ENCODE measurements at regions not wholly inside any gene's neighbourhood (a gene's known extent, or its start where the extent isn't known, plus 50 kb on each side); places are given as distances from the start of the nearest gene placed in this dataset.
"Not testable (repeated sequence)": the region's sequence is repeated elsewhere in the genome, so short reads cannot be mapped to it uniquely, and the experiment has no call there.

GRCh38 chr7:113519472-113519871 lies 399.3 kb downstream of the PPP1R3A start:
- no TSS peak for BruUV-seq (replicated peaks)
- Histone ChIP-seq H3K4me2 (ENCODE audit: low read length) (no peak overlapping the region), H3K4me1 (ENCODE audit: insufficient read depth, low read length, poor library complexity, severe bottlenecking) (no peaks in the 10 kb centered on the region), H3K4me3 (ENCODE audit: low read depth, low read length, poor library complexity, severe bottlenecking) (no peak overlapping the region), H3K36me3 (ENCODE audit: insufficient read depth, low read length) (no peaks in the 10 kb centered on the region), H4K20me1 (ENCODE audit: insufficient read depth, low read length) (no peaks in the 10 kb centered on the region), H2AFZ (ENCODE audit: low read length) (no peak overlapping the region), H3K79me2 (ENCODE audit: insufficient read depth, low read depth, low read length) (no peaks in the 10 kb centered on the region), H3K9me3 (ENCODE audit: low read length) (no peaks in the 10 kb centered on the region), H3K27ac (ENCODE audit: low read depth, low read length, poor library complexity, severe bottlenecking) (no peak overlapping the region), H3K9me2 (ENCODE audit: insufficient read depth, low read length) (no peaks in the 10 kb centered on the region)
- POLR2A ChIA-PET, result no interaction called here
- DNase-seq (ENCODE audit: low spot score), result no peak
- intact Hi-C loops (cut with micrococcal nuclease; ENCODE audit: unreplicated experiment), result no loop called here
- no peak for TF ChIP-seq CTCF (conservative IDR thresholded peaks at IDR 0.05; ENCODE audit: low read length)
- no peak for TF ChIP-seq EZH2phosphoT487 (IDR thresholded peaks at IDR 0.05; ENCODE audit: borderline replicate concordance, low read depth, low read length)
- CTCF ChIA-PET (ENCODE audit: unreplicated experiment), result no interaction called here

GRCh38 chr7:113504691-113505090 lies 386.3 kb upstream of the SMIM30 start:
- no peaks in the 10 kb centered on the region for H3K4me1 ChIP-seq (ENCODE audit: insufficient read depth, low read length, poor library complexity, severe bottlenecking)
- no TSS peak for BruUV-seq (replicated peaks)
- H3K27ac ChIP-seq (ENCODE audit: low read depth, low read length, poor library complexity, severe bottlenecking), result no peak overlapping the region
- no peaks in the 10 kb centered on the region for H3K9me2 ChIP-seq (ENCODE audit: insufficient read depth, low read length)
- H4K20me1 ChIP-seq (ENCODE audit: insufficient read depth, low read length), result no peaks in the 10 kb centered on the region
- TF ChIP-seq CTCF (conservative IDR thresholded peaks at IDR 0.05; ENCODE audit: low read length) (no peak), EZH2phosphoT487 (IDR thresholded peaks at IDR 0.05; ENCODE audit: borderline replicate concordance, low read depth, low read length) (no peak)
- DNase-seq (ENCODE audit: low spot score), result no peak
- ChIA-PET CTCF (ENCODE audit: unreplicated experiment) (no interaction called here), POLR2A (no interaction called here)
- H3K9me3 ChIP-seq (ENCODE audit: low read length), result no peaks in the 10 kb centered on the region
- no peak overlapping the region for H3K4me3 ChIP-seq (ENCODE audit: low read depth, low read length, poor library complexity, severe bottlenecking)
- no peaks in the 10 kb centered on the region for H3K79me2 ChIP-seq (ENCODE audit: insufficient read depth, low read depth, low read length)
- H2AFZ ChIP-seq (ENCODE audit: low read length), result no peak overlapping the region
- H3K36me3 ChIP-seq (ENCODE audit: insufficient read depth, low read length), result no peaks in the 10 kb centered on the region
- intact Hi-C loops (cut with micrococcal nuclease; ENCODE audit: unreplicated experiment), result no loop called here
- no peak overlapping the region for H3K4me2 ChIP-seq (ENCODE audit: low read length)

- Histone ChIP-seq H3K36me3 (ENCODE audit: insufficient read depth, low read length) (no peaks in the 10 kb centered on the region), H4K20me1 (ENCODE audit: insufficient read depth, low read length) (no peaks in the 10 kb centered on the region), H3K4me1 (ENCODE audit: insufficient read depth, low read length, poor library complexity, severe bottlenecking) (no peaks in the 10 kb centered on the region), H3K27ac (ENCODE audit: low read depth, low read length, poor library complexity, severe bottlenecking) (no peak overlapping the region), H2AFZ (ENCODE audit: low read length) (no peak overlapping the region), H3K4me2 (ENCODE audit: low read length) (no peak overlapping the region), H3K9me3 (ENCODE audit: low read length) (no peaks in the 10 kb centered on the region), H3K79me2 (ENCODE audit: insufficient read depth, low read depth, low read length) (no peaks in the 10 kb centered on the region), H3K9me2 (ENCODE audit: insufficient read depth, low read length) (no peaks in the 10 kb centered on the region), H3K4me3 (ENCODE audit: low read depth, low read length, poor library complexity, severe bottlenecking) (no peak overlapping the region)
- CTCF ChIA-PET (ENCODE audit: unreplicated experiment), result no interaction called here
- POLR2A ChIA-PET, result no interaction called here
- BruUV-seq (replicated peaks), result no TSS peak
- DNase-seq (ENCODE audit: low spot score), result no peak
- intact Hi-C loops (cut with micrococcal nuclease; ENCODE audit: unreplicated experiment), result no loop called here
- no peak for TF ChIP-seq EZH2phosphoT487 (IDR thresholded peaks at IDR 0.05; ENCODE audit: borderline replicate concordance, low read depth, low read length)
Observed at GRCh38 chr7:113504142-113504541, 385.8 kb upstream of the SMIM30 start.

GRCh38 chr7:113496586-113496985 lies 378.2 kb upstream of the SMIM30 start:
- not testable (repeated sequence) for DNase-seq (ENCODE audit: low spot score)

GRCh38 chr7:113494797-113495566 lies 376.6 kb upstream of the SMIM30 start:
- DNase-seq (ENCODE audit: low spot score); H3K4me1 ChIP-seq (ENCODE audit: insufficient read depth, low read length, poor library complexity, severe bottlenecking); BruUV-seq (replicated peaks); intact Hi-C loops (cut with micrococcal nuclease; ENCODE audit: unreplicated experiment); H3K9me3 ChIP-seq (ENCODE audit: low read length); H3K4me2 ChIP-seq (ENCODE audit: low read length); H3K9me2 ChIP-seq (ENCODE audit: insufficient read depth, low read length); POLR2A ChIA-PET; H2AFZ ChIP-seq (ENCODE audit: low read length); CTCF ChIA-PET (ENCODE audit: unreplicated experiment); H3K36me3 ChIP-seq (ENCODE audit: insufficient read depth, low read length); H4K20me1 ChIP-seq (ENCODE audit: insufficient read depth, low read length); H3K4me3 ChIP-seq (ENCODE audit: low read depth, low read length, poor library complexity, severe bottlenecking); H3K27ac ChIP-seq (ENCODE audit: low read depth, low read length, poor library complexity, severe bottlenecking); H3K79me2 ChIP-seq (ENCODE audit: insufficient read depth, low read depth, low read length): not testable (repeated sequence)

More at GRCh38 chr7:113496586-113496985, 378.2 kb upstream of the SMIM30 start:
- H3K36me3 ChIP-seq (ENCODE audit: insufficient read depth, low read length); H4K20me1 ChIP-seq (ENCODE audit: insufficient read depth, low read length); POLR2A ChIA-PET; H3K4me3 ChIP-seq (ENCODE audit: low read depth, low read length, poor library complexity, severe bottlenecking); H3K9me2 ChIP-seq (ENCODE audit: insufficient read depth, low read length); H3K9me3 ChIP-seq (ENCODE audit: low read length); H3K4me1 ChIP-seq (ENCODE audit: insufficient read depth, low read length, poor library complexity, severe bottlenecking); H3K4me2 ChIP-seq (ENCODE audit: low read length); H3K27ac ChIP-seq (ENCODE audit: low read depth, low read length, poor library complexity, severe bottlenecking); CTCF ChIA-PET (ENCODE audit: unreplicated experiment); H3K79me2 ChIP-seq (ENCODE audit: insufficient read depth, low read depth, low read length); H2AFZ ChIP-seq (ENCODE audit: low read length); BruUV-seq (replicated peaks); intact Hi-C loops (cut with micrococcal nuclease; ENCODE audit: unreplicated experiment): not testable (repeated sequence)

Measured in OCI-LY7 (cell line).